HepG2 (cell line): ENCODE measurements at regions not wholly inside any gene's neighbourhood (a gene's known extent, or its start where the extent isn't known, plus 50 kb on each side); places are given as distances from the start of the nearest gene placed in this dataset.

Source experiments
- ATAC-seq: fragments of 200-7000 bp; cut with Tn5 transposase; 3 replicates; pipeline ENCODE4 v1.9.1; 2020; ENCODE audit warnings: mild to moderate bottlenecking, moderate library complexity
- BruUV-seq: library from RNA; stranded (reverse); fragments of 400-500 nt; replicated peaks from 2 replicates; lab custom pipeline; 2021; lab: Mats Ljungman, UMichigan
- CTCF ChIA-PET: fragments of 300-600 bp; formaldehyde crosslinking; extraction: SDS; loops from one replicate; lab custom pipeline; 2021; ENCODE audit warnings: low total read pairs, inconsistent platforms, low intra/inter-chr PET ratio; lab: Yijun Ruan, JAX
- POLR2A ChIA-PET: fragments of 350-600 bp; sonication (Branson Sonifier 250); formaldehyde crosslinking; loops from one replicate; lab custom pipeline; 2020; ENCODE audit warnings: antibody characterized with exemption, inconsistent platforms; lab: Yijun Ruan, JAX
- DNase-seq: peaks from one replicate; pipeline ENCODE4 v3.0.0-alpha.2; 2015; ENCODE audit warnings: low spot score
- FAIRE-seq: peaks from 3 replicates; lab custom pipeline; 2011; peaks lifted over from hg19 to GRCh38; lab: Jason Lieb, UNC
- H2AFZ ChIP-seq: one replicate; pipeline ENCODE4 v1.6.1; 2011; ENCODE audit warnings: low read length, inconsistent platforms
- H3K27ac ChIP-seq: fragments of 300-600 bp; 3 replicates; pipeline ENCODE4 v1.8.0; 2011; ENCODE audit warnings: mixed run types, mild to moderate bottlenecking, mixed read lengths, low read length, inconsistent platforms; ENCODE audit not compliant: insufficient read depth; ENCODE audit errors: extremely low read length
- H3K27me3 ChIP-seq, 2 experiments: fragments of 200-600 bp in 1 of 2; 2 replicates in 1 of 2; 3 replicates in 1 of 2; pipeline versions ENCODE4 v1.6.0 to v1.8.0; 2011; ENCODE audit warnings: low read length in 2 of 2, mild to moderate bottlenecking in 2 of 2, moderate library complexity in 2 of 2, inconsistent platforms in 1 of 2; ENCODE audit not compliant: insufficient read depth in 2 of 2, control insufficient read depth in 1 of 2
- H3K36me3 ChIP-seq, 2 experiments: fragments of 200-600 bp in 1 of 2; replicated peaks in 1 of 2; 2 replicates in 1 of 2; 3 replicates in 1 of 2; pipeline versions ENCODE4 v1.5.1 to v1.8.0; 2011; ENCODE audit warnings: low read length in 2 of 2, inconsistent platforms in 1 of 2; ENCODE audit not compliant: insufficient read depth in 2 of 2, control insufficient read depth in 1 of 2
- H3K4me1 ChIP-seq: 2 replicates; pipeline ENCODE4 v1.5.1; 2012; ENCODE audit warnings: low read length, inconsistent platforms; ENCODE audit not compliant: insufficient read depth
- H3K4me2 ChIP-seq: 2 replicates; pipeline ENCODE4 v1.6.0; 2011; ENCODE audit warnings: low read depth, low read length, inconsistent platforms
- H3K4me3 ChIP-seq, 3 experiments: fragments of 200-600 bp in 1 of 3; sonication (generic), shearing (Covaris generic) in 1 of 3; replicated peaks in 1 of 3; 2 replicates each; pipeline ENCODE4 v1.5.1; 2011 to 2016; ENCODE audit warnings: low read length in 3 of 3, inconsistent platforms in 2 of 3, low read depth in 2 of 3, mild to moderate bottlenecking in 2 of 3, control low read depth in 1 of 3, mixed read lengths in 1 of 3; ENCODE audit not compliant: insufficient read depth in 1 of 3
- H3K79me2 ChIP-seq: one replicate; pipeline ENCODE4 v1.6.1; 2011; ENCODE audit warnings: low read length, inconsistent platforms; ENCODE audit not compliant: insufficient read depth
- H3K9ac ChIP-seq: 2 replicates; pipeline ENCODE4 v1.6.0; 2011; ENCODE audit warnings: mild to moderate bottlenecking, low read depth, low read length, inconsistent platforms; ENCODE audit not compliant: insufficient read depth
- H3K9me3 ChIP-seq: 2 replicates; pipeline ENCODE4 v1.5.1; 2012; ENCODE audit warnings: mild to moderate bottlenecking, low read length
- H4K20me1 ChIP-seq: 2 replicates; pipeline ENCODE4 v1.6.0; 2011; ENCODE audit warnings: inconsistent platforms, mild to moderate bottlenecking, low read length, moderate library complexity; ENCODE audit not compliant: insufficient read depth
- BRD4 ChIP-seq: sonication (generic); formaldehyde crosslinking; IDR thresholded peaks from 2 replicates; pipeline ENCODE4 v1.4.0; 2020; ENCODE audit warnings: missing genetic modification reagents
- FOXK2 ChIP-seq: fragments of 450-650 bp; IDR thresholded peaks from 2 replicates; pipeline ENCODE4 v1.6.1; 2016
- GATA4 ChIP-seq: sonication (generic); IDR thresholded peaks from 2 replicates; pipeline ENCODE4 v1.6.1; 2016; ENCODE audit warnings: antibody characterized with exemption, low read depth, borderline replicate concordance
- MAF1 ChIP-seq: sonication (generic); formaldehyde crosslinking; IDR thresholded peaks from 2 replicates; pipeline ENCODE4 v1.5.0; 2020; ENCODE audit warnings: missing genetic modification reagents, borderline replicate concordance
- PAX8 ChIP-seq: sonication (generic); formaldehyde crosslinking; IDR thresholded peaks from 2 replicates; pipeline ENCODE4 v1.8.0; 2022; ENCODE audit warnings: mild to moderate bottlenecking, missing genetic modification reagents, borderline replicate concordance
- SKI ChIP-seq: fragments of 450-650 bp; IDR thresholded peaks from one replicate; pipeline ENCODE4 v1.6.1; 2018; ENCODE audit warnings: mild to moderate bottlenecking; ENCODE audit not compliant: partially characterized antibody
- SRSF4 ChIP-seq: fragments of 200-400 bp; formaldehyde crosslinking; IDR thresholded peaks from one replicate; pipeline ENCODE4 v1.6.1; 2018; ENCODE audit warnings: mild to moderate bottlenecking, low read depth, low read length, moderate library complexity; ENCODE audit not compliant: poor library complexity, severe bottlenecking
- ZNF879 ChIP-seq: sonication (generic); formaldehyde crosslinking; IDR thresholded peaks from 2 replicates; pipeline ENCODE4 v1.8.1; 2023; ENCODE audit warnings: missing genetic modification reagents
- WGBS: methylation state at CpG from one replicate; pipeline ENCODE4 v1.1.6; 2017; ENCODE audit warnings: low lambda C conversion rate; 5-methylcytosine and 5-hydroxymethylcytosine counted together
- in situ Hi-C: cut with HindIII; loops from 2 replicates; pipeline ENCODE4 v1.10.0; 2017; ENCODE audit warnings: low pct_unique_long_range_greater_than_20kb; ENCODE audit not compliant: extremely low pct_ligation_motif_present
- intact Hi-C: fragments of 100-400 bp; cut with micrococcal nuclease; formaldehyde crosslinking; loops from one replicate; pipeline ENCODE4 v1.10.0; 2022; ENCODE audit not compliant: unreplicated experiment
- TF ChIP-seq, protein P1 (sequence below): sonication (generic); formaldehyde crosslinking; IDR thresholded peaks from 2 replicates; pipeline ENCODE4 v1.5.0; 2020; ENCODE audit warnings: mild to moderate bottlenecking, missing genetic modification reagents, borderline replicate concordance
- TF ChIP-seq, protein P2 (sequence below): sonication (generic); formaldehyde crosslinking; IDR thresholded peaks from 2 replicates; pipeline ENCODE4 v1.4.0; 2020; ENCODE audit warnings: missing genetic modification reagents
- TF ChIP-seq, protein P3 (sequence below): sonication (generic); formaldehyde crosslinking; IDR thresholded peaks from 2 replicates; pipeline ENCODE4 v1.5.1; 2020; ENCODE audit warnings: missing genetic modification reagents, mild to moderate bottlenecking, borderline replicate concordance

DNA sequence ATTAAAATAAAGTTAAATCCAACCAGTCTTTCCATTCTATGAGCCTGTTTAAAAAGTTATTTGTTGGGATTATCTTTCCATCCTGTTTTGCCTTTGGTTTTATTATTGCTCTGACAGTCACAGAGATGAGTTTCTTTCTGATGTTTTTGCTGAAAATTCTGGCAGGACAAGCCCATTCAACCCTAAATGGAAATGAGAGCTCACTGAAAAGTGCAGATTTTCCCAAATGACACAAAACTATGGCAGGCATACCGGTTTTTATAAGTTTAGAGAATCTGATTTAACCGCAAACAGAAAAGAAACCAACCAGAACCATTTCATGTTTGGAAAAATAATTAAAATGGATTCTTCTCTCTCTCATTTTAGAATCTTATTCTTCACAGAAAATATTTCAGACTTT lies 238.1 kb upstream of the SGO1 start (continued):
- TF ChIP-seq, protein P1, sequence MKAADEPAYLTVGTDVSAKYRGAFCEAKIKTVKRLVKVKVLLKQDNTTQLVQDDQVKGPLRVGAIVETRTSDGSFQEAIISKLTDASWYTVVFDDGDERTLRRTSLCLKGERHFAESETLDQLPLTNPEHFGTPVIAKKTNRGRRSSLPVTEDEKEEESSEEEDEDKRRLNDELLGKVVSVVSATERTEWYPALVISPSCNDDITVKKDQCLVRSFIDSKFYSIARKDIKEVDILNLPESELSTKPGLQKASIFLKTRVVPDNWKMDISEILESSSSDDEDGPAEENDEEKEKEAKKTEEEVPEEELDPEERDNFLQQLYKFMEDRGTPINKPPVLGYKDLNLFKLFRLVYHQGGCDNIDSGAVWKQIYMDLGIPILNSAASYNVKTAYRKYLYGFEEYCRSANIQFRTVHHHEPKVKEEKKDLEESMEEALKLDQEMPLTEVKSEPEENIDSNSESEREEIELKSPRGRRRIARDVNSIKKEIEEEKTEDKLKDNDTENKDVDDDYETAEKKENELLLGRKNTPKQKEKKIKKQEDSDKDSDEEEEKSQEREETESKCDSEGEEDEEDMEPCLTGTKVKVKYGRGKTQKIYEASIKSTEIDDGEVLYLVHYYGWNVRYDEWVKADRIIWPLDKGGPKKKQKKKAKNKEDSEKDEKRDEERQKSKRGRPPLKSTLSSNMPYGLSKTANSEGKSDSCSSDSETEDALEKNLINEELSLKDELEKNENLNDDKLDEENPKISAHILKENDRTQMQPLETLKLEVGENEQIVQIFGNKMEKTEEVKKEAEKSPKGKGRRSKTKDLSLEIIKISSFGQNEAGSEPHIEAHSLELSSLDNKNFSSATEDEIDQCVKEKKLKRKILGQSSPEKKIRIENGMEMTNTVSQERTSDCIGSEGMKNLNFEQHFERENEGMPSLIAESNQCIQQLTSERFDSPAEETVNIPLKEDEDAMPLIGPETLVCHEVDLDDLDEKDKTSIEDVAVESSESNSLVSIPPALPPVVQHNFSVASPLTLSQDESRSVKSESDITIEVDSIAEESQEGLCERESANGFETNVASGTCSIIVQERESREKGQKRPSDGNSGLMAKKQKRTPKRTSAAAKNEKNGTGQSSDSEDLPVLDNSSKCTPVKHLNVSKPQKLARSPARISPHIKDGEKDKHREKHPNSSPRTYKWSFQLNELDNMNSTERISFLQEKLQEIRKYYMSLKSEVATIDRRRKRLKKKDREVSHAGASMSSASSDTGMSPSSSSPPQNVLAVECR (CRISPR knock-in tag): no peak
- TF ChIP-seq MAF1 (CRISPR knock-in tag) (no peak), SKI (no peak)

DNA sequence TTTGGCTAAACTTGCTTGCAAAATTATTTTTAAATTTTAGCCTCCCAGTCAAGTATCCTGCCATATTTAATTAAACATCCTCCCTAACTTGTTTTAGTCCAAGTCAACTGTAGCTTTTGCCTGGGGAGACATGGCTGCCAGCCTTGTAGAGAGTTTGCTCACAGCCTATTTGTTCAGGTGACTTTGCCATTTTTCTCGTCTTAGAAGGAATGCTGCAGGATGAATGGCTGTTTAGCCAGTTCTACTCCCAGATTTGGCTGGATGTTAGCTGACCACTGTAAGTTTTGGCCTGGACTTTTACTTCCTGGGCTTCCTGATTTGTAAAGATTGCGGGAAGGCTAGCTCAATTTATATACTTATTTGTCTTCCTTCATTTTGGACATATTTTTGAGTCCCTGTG lies 236.4 kb upstream of the SGO1 start:
- no peak for DNase-seq
- no peak overlapping the region for H3K27ac ChIP-seq
- H3K4me1 ChIP-seq: no peaks in the 10 kb centered on the region
- ChIA-PET POLR2A (no interaction called here), CTCF (no interaction called here)
- H3K4me3 ChIP-seq: no peak overlapping the region
- no peaks in the 10 kb centered on the region for H4K20me1 ChIP-seq
- no peak overlapping the region for H3K4me2 ChIP-seq
- H3K9me3 ChIP-seq: peaks cover 15% of the 10 kb centered on the region; the same call in 1 of the 2 replicates
- in situ Hi-C loops: no loop called here
- no peak overlapping the region for H3K9ac ChIP-seq
- no peak for ATAC-seq
- H2AFZ ChIP-seq: no peak overlapping the region
- FAIRE-seq: no peak
- H3K36me3 ChIP-seq: no peaks in the 10 kb centered on the region
- no peaks in the 10 kb centered on the region for H3K27me3 ChIP-seq
- intact Hi-C loops: no loop called here
- H3K79me2 ChIP-seq: no peaks in the 10 kb centered on the region
- BruUV-seq: no TSS peak
- 4% methylated on average over 2 of the region's 2 CpGs for WGBS
- no peak for TF ChIP-seq SRSF4
- TF ChIP-seq, protein P2, sequence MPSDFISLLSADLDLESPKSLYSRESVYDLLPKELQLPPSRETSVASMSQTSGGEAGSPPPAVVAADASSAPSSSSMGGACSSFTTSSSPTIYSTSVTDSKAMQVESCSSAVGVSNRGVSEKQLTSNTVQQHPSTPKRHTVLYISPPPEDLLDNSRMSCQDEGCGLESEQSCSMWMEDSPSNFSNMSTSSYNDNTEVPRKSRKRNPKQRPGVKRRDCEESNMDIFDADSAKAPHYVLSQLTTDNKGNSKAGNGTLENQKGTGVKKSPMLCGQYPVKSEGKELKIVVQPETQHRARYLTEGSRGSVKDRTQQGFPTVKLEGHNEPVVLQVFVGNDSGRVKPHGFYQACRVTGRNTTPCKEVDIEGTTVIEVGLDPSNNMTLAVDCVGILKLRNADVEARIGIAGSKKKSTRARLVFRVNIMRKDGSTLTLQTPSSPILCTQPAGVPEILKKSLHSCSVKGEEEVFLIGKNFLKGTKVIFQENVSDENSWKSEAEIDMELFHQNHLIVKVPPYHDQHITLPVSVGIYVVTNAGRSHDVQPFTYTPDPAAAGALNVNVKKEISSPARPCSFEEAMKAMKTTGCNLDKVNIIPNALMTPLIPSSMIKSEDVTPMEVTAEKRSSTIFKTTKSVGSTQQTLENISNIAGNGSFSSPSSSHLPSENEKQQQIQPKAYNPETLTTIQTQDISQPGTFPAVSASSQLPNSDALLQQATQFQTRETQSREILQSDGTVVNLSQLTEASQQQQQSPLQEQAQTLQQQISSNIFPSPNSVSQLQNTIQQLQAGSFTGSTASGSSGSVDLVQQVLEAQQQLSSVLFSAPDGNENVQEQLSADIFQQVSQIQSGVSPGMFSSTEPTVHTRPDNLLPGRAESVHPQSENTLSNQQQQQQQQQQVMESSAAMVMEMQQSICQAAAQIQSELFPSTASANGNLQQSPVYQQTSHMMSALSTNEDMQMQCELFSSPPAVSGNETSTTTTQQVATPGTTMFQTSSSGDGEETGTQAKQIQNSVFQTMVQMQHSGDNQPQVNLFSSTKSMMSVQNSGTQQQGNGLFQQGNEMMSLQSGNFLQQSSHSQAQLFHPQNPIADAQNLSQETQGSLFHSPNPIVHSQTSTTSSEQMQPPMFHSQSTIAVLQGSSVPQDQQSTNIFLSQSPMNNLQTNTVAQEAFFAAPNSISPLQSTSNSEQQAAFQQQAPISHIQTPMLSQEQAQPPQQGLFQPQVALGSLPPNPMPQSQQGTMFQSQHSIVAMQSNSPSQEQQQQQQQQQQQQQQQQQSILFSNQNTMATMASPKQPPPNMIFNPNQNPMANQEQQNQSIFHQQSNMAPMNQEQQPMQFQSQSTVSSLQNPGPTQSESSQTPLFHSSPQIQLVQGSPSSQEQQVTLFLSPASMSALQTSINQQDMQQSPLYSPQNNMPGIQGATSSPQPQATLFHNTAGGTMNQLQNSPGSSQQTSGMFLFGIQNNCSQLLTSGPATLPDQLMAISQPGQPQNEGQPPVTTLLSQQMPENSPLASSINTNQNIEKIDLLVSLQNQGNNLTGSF: no peak
- TF ChIP-seq ZNF879 (CRISPR knock-in tag): no peak
- TF ChIP-seq GATA4: no peak
- TF ChIP-seq, protein P3, sequence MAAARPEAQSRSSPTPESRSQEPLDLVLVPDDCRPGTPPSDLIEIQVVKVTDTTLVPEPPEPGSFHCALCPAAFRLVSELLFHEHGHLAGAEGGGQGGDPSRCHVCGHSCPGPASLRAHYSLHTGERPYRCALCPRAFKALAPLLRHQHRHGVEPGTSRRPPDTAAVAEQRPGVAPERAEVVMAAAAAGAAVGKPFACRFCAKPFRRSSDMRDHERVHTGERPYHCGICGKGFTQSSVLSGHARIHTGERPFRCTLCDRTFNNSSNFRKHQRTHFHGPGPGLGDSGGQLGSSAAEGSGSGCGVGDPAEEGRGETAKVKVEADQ: no peak
- TF ChIP-seq BRD4 (CRISPR knock-in tag): no peak
- TF ChIP-seq PAX8 (CRISPR knock-in tag): no peak
- no peak for TF ChIP-seq FOXK2
